ENCODE measurements at regions not wholly inside any gene's neighbourhood (a gene's known extent, or its start where the extent isn't known, plus 50 kb on each side); places are given as distances from the start of the nearest gene placed in this dataset.

DNA sequence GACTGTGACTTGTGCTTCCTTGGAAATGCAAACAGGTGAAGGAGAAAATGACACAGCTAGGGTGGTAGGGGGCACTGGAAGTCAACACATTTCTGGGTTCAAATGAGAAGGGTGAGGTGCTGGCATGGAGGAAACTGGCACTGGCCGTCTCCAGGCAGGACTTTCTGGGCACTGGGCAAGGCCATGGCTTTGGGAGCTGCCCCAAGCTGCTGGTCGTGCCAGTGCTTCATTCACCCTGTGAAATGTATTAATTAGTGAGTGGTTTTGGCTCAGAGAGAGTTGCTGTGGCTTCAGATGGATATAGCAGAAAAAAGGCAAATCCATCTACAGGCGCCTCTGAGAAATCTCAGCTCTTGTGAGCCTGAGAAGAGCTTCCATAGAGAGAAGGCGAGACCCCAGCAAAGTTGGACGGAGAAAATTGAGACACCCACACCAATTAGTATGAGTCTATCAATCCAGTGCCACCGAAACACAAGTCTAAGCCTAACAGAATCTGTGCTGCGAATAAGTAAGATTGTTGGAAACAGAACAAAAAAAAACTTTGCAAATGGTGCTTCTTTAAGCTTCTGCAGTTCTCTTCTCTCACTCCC, 202.1 kb upstream of the TNP1 start:
- no peak for DNase-seq (ENCODE audit: low read depth)

DNA sequence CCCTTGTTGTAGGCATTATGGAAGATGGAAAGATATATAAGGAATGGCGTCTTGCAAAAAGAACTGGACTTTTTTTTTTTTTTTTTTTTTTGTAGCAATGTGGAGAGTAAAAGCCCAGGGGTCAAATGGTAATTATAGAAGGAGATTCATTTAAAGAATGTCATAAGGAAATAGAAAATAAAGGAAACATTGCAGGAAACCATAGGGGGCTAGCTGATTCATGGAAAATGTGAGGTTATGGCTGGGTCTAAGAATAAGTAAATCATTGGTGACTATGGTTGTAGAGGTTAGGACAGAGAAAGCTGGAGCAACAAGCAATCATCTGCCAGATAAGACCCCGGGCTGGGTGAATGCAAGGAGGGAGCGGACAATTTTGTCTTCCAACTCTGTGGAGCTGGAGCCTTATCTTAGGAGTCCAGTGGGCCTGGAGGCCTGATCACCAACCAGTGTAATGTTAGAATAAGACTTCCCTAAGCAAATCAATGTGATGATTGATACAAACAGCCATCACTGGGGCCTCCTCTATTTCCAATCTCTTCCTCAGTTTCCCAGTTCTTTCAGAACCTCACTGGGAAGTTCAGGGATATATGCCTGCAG, 201.2 kb upstream of the TNP1 start:
- DNase-seq (ENCODE audit: low read depth) = no peak

DNA sequence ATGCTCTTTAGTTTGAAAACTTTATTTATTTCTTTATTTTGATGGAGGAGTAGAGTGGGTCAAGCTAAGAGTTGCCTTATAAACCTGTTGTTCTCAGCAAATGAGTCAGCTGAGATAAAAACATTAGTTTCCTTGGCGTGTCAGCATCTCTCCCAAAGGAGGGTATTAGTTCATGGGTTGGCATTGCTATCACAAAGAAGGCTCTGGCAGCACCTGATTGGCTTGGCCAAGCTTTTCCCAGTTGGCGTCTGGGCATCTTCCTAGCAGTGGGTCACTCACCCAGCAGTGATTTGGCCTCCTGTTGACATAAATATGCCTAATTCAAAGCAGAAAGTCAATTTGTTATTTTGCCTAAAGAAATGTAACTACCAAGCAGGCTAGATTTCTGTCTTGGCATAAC, 200.7 kb upstream of the TNP1 start:
- no peak for DNase-seq (ENCODE audit: low read depth)

DNA sequence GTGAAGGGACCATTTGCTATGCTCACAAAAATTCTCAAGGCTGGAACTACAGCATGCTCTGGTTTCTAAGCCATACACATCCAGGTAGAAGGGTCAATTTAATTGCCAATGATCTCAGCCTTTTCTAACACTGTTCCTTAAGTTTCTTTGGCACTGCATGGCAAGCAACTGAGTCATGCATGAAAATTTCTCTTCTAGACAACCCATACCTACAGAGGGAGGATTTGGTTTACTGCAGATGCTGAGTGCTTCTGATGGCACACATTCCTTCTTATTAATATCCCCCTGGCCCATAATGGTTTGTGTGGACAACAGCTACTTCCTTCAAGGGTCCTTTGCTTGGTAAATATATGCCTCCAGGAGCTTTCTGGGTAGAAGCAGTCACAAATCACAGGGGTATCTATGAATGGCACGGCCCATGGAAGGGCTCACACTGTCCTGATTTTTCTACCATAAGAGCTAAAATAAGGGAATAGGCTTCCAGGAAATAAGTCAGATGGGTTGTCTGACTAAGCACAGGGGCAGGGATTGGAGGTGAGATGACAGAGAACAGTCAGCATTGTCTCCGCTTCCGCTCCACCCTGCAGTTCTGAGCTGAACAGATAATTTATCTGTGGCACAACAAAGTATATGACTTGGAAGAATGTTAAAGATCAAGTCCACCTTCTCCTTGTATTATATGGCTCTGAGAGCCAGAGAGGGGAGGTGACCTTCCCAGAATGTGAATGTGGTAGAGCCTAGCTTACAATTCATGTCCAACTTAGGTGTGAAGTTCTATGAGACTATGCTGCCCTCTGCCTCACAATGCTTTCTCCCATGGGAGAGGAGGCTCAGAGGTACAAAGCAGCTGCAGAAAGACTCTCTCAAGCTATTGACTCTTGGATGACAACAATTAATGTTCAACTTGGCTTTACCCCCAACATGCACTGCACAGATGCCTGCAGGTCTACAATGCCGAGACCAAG, 199.2 kb upstream of the TNP1 start:
- DNase-seq (ENCODE audit: low read depth) = no peak

DNA sequence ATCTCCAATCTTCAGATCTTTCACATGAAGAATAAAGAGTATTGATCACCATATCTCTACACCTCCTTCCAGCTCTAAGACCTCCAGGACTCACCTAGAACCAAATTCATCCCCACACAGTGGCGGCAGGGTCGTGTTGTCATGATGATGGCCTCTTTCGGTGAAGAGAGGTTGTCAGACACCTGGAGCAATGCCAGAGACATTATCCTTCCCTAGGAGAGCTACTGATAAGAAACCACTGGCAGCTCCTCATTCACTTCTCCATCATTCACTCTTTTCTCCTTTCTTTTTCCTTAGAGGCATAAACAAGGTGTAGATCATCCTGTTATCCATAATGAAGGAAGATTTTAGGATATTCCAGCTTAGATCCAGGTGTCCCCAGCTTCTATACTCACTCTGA, 197.9 kb upstream of the TNP1 start:
- DNase-seq (ENCODE audit: low read depth) = no peak

DNA sequence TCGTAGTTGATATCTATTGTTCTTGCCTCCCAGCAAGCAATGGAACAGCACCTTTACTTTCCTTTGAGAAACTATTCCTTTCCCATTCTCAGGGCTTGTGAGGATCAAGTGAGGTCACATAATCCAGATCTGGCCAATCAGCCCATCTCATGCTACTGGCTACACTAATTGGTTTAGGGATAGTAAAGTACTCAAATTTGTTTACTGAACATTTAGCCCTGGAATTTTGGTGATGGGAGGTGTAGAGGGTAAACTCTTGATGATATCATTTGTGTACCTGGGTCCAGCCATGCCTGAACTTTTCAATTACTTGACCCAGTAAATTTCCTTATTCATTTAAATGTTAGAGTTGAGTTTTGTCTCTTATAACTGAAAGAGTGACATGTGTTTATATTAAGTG, 195.8 kb upstream of the TNP1 start:
- DNase-seq (ENCODE audit: low read depth) = no peak

DNA sequence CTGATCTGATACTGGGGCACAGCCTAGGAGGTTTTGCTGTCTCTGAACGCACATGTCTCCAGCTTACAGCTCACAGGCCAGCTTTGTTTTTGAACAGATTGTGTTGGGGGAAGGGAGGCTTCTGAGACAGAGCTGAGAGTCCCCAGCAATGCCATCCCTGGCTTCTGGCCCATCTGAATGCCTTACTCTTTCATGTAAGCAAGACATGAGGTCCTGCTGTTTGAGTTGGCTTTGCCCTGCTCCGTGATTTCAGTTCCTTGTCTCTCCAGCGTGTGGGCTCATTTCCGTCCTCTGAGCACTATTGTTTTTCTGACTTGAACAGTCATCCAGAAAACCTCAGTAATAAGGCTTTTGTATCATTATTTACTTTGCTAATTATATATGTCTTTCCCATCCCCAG, 194.9 kb upstream of the TNP1 start:
- no peak for DNase-seq (ENCODE audit: low read depth)

DNA sequence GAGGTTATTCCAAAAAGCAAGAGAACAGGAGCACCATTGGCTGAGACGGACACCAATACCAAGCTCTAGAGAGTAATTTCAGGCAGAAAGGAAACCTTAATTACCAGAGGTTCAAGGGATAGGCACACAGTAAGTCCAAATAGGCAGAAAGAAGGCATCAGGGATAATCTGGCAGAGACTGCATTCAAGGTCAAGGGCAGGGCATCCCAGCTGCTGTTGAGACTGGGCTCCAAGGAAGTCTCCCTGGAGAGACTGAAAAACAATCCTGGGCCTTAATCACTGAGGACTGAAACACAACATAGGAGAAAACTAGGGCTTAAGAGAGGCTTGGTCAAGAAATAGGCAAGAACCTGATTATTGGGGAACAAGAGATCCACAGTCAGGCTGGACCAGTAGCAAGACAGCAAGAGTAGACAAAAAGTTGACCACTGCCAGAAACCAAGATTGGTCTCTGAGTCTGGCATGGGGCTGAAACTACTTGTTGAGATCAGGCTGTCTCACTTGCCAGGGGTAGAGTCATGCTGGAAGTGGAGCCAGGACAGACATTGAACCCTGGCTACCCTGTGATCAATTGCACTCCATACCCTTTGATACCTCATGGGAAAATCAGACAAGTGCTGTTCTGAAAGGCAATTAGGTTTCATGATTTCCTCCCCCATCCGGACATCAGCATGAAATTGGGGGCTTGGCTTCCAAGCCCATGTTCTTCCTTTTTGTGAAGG, 193.2 kb upstream of the TNP1 start:
- no peak for DNase-seq (ENCODE audit: low read depth)

DNA sequence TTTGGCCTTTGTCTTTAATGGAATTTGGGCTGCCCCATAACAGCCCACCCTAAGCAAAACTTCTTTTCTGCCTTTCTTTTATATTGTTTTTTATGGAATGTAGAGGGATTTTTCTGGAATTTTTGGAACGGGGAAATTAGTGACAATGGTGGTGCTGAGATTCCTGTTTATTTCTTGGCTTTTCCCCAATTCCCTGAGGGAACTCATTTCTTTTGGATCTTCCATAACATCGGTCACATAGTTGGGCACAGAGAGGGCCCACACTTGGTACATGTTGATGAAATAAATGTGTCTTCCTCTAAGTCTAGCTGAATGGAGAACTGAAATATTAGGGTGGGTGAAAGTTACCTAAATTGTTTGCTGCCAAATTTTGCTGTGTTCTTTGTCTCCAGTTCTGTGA, 191.6 kb upstream of the TNP1 start:
- no peak for DNase-seq (ENCODE audit: low read depth)

DNA sequence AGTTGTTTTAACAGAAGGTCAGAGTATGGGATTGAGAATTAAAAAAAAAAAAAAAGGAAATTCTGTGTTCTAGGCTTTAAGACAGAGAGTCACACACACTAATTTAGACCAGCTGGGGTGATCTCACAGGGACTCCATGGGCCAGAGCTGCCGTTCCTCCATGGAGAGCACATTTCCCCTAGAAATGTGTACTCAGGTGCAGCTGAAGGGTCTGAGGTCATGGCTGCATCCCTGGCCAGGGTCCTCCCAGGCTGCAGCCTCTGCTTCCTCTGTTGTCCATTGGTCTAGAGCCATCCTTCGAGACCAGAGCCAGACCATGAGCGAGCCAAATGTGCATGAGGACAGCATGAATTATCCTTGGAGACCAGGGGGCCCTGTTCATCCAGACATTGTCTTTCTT, 190.1 kb upstream of the TNP1 start:
- no peak for DNase-seq (ENCODE audit: low read depth)

DNA sequence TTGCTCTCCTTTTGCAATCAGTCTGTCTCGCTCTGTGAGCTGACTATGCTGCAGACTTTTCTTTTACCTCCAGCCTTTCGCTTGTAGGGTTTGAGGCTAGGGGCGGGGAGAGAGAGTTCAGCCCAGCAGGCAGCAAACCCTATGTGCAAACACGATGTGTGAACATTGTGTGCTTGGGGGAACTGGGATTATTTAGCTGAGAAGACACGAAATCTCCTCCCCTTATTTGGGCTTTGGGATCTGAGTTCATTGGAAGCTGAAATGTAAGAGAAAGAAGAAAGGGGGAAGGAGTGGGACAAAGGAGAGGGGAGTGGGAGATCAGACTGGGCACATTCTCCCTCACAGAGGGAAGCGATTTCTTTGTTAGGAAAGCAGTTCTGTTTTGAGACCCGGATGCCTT, 189.6 kb upstream of the TNP1 start:
- DNase-seq (ENCODE audit: low read depth) = no peak

DNA sequence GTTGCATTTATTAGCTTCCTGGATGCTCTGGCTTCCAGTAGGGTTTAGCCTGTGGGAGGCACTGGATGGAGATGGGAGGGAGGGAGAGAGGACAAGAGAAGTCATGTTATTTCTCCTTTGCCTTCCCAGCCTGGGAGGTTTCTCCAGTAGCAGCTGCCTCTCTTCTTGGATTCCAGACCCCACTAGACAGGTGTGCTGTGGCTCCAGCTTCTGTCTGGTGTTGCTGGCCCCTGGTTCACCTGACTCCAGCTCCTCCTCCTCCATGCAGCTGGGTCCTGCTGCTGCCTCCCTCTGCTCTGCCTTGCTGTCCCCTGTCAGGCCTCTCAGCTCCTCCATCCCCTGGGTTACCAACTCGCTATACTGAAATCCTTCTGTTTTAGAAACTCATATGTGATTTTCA, 188.9 kb upstream of the TNP1 start:
- DNase-seq (ENCODE audit: low read depth) = no peak

DNA sequence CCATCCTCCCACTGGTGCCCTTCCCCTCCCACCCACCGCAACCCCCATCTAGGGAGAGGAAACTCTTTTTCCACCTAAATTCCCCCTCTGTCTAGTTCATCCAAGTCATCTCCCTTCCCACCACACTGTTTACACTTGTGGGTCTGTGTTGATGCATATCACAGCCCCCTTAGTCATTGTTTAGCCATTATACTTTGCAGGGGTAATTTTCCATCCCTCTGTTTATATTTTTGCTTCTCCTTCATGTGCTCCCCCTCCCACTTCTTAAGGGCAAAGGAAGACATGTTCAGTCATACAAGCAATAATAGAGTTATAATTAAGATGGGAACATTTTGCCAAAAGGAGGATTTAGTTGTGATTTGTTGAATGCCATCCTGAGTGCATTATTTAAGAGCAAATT, 187.8 kb upstream of the TNP1 start:
- no peak for DNase-seq (ENCODE audit: low read depth)

DNA sequence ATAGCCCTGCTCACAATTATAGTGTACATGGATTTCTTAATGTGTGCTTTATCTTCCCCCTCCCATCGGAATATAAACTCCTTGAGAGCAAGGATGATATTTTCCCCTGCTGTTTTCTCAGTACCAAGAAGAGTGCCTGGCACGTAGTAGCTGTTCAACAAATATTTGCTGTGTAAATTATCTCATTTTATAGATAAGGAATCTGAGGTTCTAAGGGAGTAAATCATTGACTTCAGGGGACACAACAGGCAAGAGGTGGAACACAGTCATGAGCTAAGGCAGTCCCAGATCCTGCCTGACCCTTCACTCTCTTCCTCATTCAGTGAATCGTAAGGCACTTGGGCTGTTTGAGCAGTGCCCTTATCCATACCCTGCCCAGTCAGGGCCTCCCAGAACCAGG, 187.3 kb upstream of the TNP1 start:
- no peak for DNase-seq (ENCODE audit: low read depth)

DNA sequence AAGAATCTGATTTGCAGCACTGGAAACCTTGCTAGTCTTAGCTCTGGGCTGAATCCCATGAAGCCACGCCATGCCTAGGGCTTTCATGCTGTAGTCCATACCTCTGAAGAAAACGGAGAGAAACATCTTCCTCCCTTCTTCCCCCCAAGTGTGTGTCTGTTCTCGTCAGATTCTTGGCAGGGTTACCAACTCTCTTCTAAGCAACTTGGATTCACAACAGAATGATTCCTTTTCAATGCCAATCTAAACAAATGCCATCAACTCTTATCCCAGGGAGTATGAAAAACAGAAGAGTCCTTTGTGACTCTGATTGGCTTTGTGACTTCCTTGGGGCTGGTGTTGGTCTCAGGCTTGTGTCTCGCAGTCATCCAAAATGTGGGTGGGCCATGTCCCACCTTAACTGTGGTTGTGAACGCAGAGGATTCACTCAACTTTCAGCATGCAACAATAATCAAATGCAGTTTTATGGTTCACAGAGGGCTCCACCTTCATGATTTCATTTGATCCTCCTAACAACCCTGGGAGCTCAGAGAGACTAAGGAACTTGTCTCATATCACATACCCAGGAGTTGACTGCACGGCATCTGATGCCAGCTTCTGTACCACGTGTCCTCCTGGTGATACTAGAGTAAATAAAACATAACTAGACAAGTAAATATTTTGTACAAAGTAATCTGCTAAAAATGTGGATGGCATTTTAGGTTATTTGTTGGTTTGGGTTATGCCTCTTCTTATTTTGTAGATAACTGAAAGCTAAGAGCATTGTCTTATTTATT, 186.0 kb upstream of the TNP1 start:
- DNase-seq (ENCODE audit: low read depth) = no peak

DNA sequence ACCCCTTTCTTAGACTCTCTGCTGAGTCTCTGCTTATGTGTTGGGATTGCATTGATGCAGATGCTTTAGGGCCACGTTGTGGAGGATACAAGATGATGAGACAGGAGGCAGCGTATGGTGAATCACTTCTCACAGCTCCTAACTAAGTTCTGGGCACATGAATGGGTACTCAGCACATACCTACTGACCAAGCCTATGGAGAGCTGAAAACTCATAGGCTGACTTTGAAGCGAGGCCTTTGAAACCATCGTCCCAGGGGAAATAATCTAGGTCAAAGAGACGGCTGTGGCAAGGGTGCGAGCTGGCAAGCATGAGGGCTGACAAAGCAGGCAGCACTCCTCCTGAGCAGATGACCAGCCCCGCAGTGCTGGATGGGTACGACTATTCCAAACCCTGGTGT, 180.2 kb upstream of the TNP1 start:
- DNase-seq (ENCODE audit: low read depth) = no peak

DNA sequence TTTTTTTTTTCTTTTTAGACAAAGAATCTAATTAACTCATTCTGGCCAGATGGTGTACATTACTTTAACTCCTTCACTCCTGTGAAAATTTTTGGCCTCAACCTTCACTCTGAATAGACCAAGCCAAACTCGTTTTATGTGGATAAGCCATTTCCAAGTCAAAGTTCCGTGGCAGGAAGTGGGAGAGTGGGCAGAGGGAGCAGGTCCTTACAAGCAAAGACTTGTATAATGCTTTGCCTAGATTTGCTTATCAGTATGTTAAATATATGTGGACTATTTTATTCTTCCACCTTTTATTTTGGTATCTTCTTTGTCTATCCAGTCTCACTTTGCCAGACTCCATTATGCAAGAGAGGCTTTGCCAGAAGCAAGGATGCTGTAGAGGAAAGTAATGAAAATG, 178.1 kb upstream of the TNP1 start:
- DNase-seq (ENCODE audit: low read depth) = no peak

DNA sequence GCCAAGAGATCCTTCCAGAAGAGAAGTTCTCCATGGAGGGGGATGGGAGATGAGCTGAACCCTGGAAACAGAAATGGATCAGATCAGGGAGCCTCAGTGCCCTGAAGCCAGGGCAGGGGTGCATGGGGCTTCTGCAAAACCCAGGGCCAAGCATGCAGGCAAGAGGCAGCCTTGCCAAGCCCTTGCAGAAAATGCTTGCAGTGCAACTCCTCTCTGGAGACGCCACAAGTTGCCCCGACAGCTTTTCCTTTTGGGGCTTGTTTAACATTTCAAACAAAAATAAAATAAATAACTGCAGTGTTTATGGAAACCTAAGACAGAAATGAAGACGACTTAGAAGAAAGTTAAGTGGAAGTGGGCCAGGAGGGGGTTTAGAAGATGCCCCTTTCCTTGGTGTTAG, 177.5 kb upstream of the TNP1 start:
- no peak for DNase-seq (ENCODE audit: low read depth)

DNA sequence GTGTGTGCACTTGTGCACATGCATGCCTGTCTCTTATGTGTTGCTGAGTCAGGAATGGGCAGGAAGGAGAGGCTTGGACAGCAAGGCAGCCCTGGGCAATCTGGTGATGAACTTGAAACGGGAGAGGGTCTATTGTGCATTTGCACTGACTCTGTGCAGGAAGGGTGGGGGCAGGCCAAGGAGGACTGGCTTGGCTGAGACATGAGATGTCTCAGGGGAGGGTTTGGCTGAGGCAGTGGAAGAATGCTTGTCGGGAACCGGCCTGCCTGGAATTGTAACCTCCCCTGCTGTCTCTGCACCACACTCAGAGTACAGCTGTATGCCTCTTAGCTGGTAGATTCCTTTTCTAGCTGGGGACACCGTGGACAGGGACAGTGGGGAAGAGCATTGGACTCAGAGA, 176.1 kb upstream of the TNP1 start:
- DNase-seq (ENCODE audit: low read depth) = no peak

DNA sequence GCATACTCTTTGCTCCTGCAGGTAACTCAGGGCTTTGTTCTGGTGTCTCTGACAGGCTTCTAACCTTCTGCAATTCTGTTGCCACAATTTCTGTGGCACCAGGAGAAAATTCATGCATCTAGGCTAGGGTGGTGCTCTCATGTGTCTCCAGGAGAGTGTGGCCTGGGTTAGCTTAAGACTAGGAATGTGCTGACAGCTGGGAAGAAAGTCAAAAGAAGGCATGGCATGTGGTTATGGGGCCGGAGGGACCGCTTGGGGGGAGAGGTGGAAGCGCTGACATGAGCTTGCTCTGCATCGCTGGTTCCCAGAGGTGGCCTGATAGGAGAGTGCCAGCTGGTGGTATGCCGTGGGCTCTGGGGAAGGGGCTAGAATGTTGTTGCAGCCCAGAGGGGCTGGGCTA, 173.3 kb upstream of the TNP1 start:
- DNase-seq (ENCODE audit: low read depth) = no peak

DNA sequence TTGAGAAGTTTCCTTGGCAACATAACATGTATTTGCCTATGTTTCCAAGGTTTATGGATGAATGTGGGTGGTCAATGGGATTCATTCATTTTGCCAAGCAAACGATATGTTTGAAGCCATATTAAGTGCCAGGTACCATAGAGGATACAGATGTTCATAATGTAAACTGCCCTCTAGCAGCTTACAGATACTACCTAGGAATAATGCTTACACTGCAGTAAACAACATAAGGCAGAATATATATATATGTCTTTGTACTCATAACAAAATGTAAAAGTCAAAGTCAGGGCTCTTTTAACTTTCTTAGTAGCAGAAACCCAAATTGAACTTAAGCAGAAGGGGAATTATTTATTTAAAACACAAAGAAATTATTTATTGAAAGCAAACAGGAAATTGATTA, 171.6 kb upstream of the TNP1 start:
- no peak for DNase-seq (ENCODE audit: low read depth)

DNA sequence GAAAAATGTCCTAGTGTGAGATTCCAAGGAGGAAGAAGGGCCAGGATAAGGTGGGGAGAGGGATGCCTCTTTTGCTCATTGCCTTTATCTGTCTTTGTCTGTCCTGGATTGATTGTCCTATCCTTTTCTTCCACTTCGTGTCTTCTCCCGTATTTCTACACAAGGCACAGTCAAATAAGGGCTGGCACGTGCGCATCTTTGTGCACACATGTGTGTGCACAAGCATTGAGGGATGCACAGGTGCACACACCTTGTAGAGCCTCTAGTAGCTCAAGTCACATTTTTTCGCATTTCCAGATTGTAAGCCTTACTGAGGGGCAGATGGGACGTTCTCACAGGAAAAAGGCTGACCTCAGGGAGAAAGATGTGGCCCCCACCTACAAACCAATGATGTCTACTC, 170.2 kb upstream of the TNP1 start:
- DNase-seq (ENCODE audit: low read depth) = no peak

All from stimulated activated CD8-positive, alpha-beta memory T cell treated with anti-CD3 and anti-CD28 coated beads, Interleukin-12 subunit alpha, Interleukin-12 subunit beta, amount 100 ng/mL, for 1 hour (primary cell).